LNCAP (cell line): ENCODE measurements at regions not wholly inside any gene's neighbourhood (a gene's known extent, or its start where the extent isn't known, plus 50 kb on each side); places are given as distances from the start of the nearest gene placed in this dataset.

Experiments
- CTCF ChIP-seq: fragments of 450-650 bp; IDR thresholded peaks from 2 replicates; pipeline ENCODE4 v1.5.1; 2017; ENCODE audit warnings: mild to moderate bottlenecking

DNA sequence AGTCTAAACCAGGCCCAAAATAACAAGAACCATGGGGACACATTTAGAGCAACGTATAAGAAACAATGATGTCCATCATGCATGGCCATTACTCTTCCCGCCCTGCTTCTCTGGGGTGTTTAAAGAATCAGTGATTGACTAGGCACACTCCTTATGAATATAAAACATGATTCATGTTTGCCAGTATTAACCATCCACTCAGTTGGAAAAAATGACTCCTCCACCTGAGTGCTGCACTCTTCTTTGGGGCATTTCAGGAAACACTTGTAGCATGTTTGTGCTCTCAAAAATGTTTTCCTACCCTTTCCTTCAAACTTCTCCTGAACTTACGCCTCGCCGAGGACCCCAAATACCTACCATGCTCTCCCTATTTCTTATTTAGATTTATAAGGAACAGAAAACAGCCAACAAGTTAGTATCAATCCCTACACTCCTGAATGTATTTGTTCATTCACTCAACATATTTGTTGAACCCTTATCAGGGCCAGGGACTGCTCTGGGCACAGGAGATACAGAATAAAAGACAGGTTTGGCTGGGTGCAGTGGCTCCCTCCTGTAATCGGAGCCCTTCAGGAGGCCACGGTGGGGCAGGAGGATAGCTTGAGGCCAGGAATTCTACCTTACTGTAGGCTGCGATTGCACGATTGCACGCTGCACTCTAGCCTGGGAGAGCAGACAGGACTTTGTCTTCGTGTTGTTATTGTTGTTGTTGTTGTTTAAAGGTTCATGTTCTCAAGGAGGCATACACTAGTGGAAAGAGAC, 137.0 kb downstream of the TMCO5A start:
- no peak for TF ChIP-seq CTCF

GRCh38 chr15:38072007-38072347, 137.5 kb downstream of the TMCO5A start:
- TF ChIP-seq CTCF = no peak

GRCh38 chr15:38072348-38073177, 138.1 kb downstream of the TMCO5A start:
- TF ChIP-seq CTCF = no peak

DNA sequence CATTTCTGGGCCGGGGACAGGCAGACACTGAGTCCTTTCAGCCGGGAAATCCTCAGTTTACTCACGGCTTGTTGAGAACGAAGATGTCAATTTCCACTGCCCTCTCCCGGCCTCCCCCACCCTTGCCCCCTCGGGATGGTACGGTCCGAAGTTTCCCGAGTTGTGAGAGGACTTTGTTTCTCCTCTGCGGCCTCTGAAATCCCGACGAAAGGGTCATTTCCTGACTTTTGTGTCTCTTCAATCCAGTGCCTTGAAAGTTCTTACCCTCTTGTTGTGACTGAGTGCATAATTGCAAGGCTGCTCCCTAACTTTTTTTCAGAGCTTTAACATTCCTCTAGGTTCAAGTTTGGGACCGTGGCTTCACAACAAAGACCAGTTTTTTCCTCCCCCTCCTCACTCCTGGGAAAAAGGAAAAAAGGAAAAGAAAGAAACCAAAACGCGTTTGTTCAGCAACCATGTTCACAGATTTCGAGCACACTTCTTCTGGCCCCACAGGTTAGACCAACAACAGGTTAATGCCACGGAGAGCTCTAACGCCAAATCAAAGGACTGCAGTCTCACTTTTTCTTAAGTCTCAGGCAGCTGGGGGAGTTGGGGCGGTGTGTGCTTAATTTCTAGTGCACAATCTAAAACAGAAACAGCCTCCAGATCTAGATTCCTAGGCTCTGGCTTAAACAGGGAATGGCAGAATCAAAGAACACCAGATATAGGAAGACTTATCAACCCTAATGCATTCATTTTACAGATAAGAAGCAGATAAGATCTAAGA, 138.9 kb downstream of the TMCO5A start:
- no peak for TF ChIP-seq CTCF

- no peak for TF ChIP-seq CTCF
Observed at GRCh38 chr15:38074029-38074428, 139.6 kb downstream of the TMCO5A start.

DNA sequence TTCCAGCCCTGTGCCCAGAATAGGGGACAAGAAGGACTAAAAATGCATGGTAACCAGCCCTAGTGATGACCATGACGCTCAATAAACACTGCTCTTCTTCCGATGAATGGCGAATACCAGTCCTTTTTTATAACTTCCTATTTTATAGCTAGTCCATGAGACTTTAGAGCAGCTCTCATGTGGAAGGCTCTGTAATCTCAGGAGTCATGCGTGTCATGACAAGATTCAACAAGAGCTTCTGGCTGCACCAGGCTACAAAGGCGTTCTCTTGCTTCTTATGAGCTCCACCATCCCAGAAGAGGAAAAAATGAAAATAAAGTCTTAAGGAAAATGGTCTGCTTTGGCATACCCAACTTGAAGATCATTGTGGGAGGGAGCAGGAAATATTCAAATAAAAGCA, 141.0 kb downstream of the TMCO5A start:
- TF ChIP-seq CTCF = no peak

DNA sequence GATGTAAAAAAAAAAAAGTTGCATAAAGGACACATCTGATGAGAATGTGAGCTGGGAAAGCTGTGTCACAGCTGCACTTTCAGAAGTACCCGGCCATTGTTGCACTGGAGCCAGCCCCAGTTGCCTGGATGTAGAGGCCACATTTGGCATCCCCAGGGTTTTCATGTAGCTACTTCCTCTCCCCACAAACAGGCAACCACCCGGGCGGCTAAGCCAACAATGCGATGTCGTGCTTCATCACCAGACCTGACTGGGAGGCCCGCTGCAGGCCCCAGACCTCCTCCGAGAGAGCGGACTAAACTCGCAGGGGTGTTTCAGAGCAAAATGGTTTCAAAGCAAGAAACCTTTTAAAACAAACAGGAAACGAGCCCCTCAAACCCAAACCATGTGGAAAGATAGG, 142.3 kb downstream of the TMCO5A start:
- TF ChIP-seq CTCF = no peak
